GM12878 (cell line): ENCODE measurements at regions not wholly inside any gene's neighbourhood (a gene's known extent, or its start where the extent isn't known, plus 50 kb on each side); places are given as distances from the start of the nearest gene placed in this dataset.

ENCODE experiments used
- ATAC-seq: fragments of 200-7000 bp; cut with Tn5 transposase; 3 replicates; pipeline ENCODE4 v1.9.1; 2020; ENCODE audit warnings: mild to moderate bottlenecking, moderate library complexity
- BruUV-seq: library from RNA; stranded (reverse); fragments of 400-500 nt; replicated peaks from 2 replicates; lab custom pipeline; 2021; lab: Mats Ljungman, UMichigan
- CTCF ChIA-PET: fragments of 300-600 bp; sonication (Branson Sonifier 250); formaldehyde crosslinking; extraction: SDS; loops from one replicate; lab custom pipeline; 2021; ENCODE audit warnings: inconsistent platforms; lab: Yijun Ruan, JAX
- POLR2A ChIA-PET: fragments of 350-600 bp; formaldehyde crosslinking; extraction: SDS; loops from one replicate; lab custom pipeline; 2021; ENCODE audit warnings: inconsistent platforms; lab: Charles Lee
- RAD21 ChIA-PET: fragments of 300-600 bp; sonication (Branson Sonifier 250); formaldehyde crosslinking; loops from one replicate; lab custom pipeline; 2023; ENCODE audit warnings: antibody characterized with exemption; ENCODE audit not compliant: unreplicated experiment; lab: Charles Lee
- SMC1A ChIA-PET: fragments of 300-600 bp; sonication (Branson Sonifier 250); formaldehyde crosslinking; loops from one replicate; lab custom pipeline; 2023; ENCODE audit not compliant: unreplicated experiment, uncharacterized antibody; lab: Charles Lee
- DNase-seq: peaks from one replicate; pipeline ENCODE4 v3.0.0-alpha.2; 2011; ENCODE audit warnings: low read depth, low spot score
- FAIRE-seq: peaks from 3 replicates; lab custom pipeline; 2011; peaks lifted over from hg19 to GRCh38; lab: Jason Lieb, UNC
- H2AFZ ChIP-seq: 2 replicates; pipeline ENCODE4 v1.6.0; 2011; ENCODE audit warnings: low read depth, low read length, control low read depth; ENCODE audit not compliant: control insufficient read depth
- H3K27ac ChIP-seq: 2 replicates; pipeline ENCODE4 v1.5.1; 2011; ENCODE audit warnings: control low read depth; ENCODE audit not compliant: control insufficient read depth, insufficient read depth
- H3K27me3 ChIP-seq, 2 experiments: replicated peaks in 1 of 2; 2 replicates each; pipeline versions ENCODE4 v1.6.0 to v1.6.1; 2011; ENCODE audit warnings: low read length in 1 of 2; ENCODE audit not compliant: control insufficient read depth in 2 of 2, insufficient read depth in 2 of 2
- H3K36me3 ChIP-seq, 2 experiments: 2 replicates each; pipeline ENCODE4 v1.5.1; 2011; ENCODE audit warnings: low read length in 1 of 2; ENCODE audit not compliant: control insufficient read depth in 2 of 2, insufficient read depth in 2 of 2
- H3K4me1 ChIP-seq: 2 replicates; pipeline ENCODE4 v1.6.1; 2011; ENCODE audit warnings: mild to moderate bottlenecking, low read length, moderate library complexity, mixed read lengths; ENCODE audit not compliant: control insufficient read depth, insufficient read depth
- H3K4me2 ChIP-seq: 2 replicates; pipeline ENCODE4 v1.6.0; 2011; ENCODE audit warnings: control low read depth; ENCODE audit not compliant: control insufficient read depth, insufficient read depth
- H3K4me3 ChIP-seq: fragments of 200-600 bp; sonication (generic); 2 replicates; pipeline ENCODE4 v1.5.1; 2016
- H3K79me2 ChIP-seq: 2 replicates; pipeline ENCODE4 v1.6.0; 2011; ENCODE audit warnings: low read length; ENCODE audit not compliant: control insufficient read depth, insufficient read depth
- H3K9ac ChIP-seq: 2 replicates; pipeline ENCODE4 v1.8.0; 2011; ENCODE audit warnings: low read length, control low read depth, mixed read lengths; ENCODE audit not compliant: control insufficient read depth, insufficient read depth
- H3K9me3 ChIP-seq: replicated peaks from 3 replicates; pipeline ENCODE4 v1.5.1; 2011; ENCODE audit warnings: mild to moderate bottlenecking, low read length; ENCODE audit not compliant: control insufficient read depth, insufficient read depth
- H4K20me1 ChIP-seq: 2 replicates; pipeline ENCODE4 v1.6.0; 2011; ENCODE audit not compliant: control insufficient read depth, insufficient read depth
- BCL11A ChIP-seq: IDR thresholded peaks from 2 replicates; pipeline ENCODE4 v1.6.1; 2011; ENCODE audit warnings: low read depth, low read length
- DPF2 ChIP-seq: fragments of 450-650 bp; IDR thresholded peaks from 2 replicates; pipeline ENCODE4 v1.6.1; 2017; ENCODE audit warnings: mild to moderate bottlenecking
- E2F4 ChIP-seq: IDR thresholded peaks from 2 replicates; pipeline ENCODE4 v1.6.1; 2012; ENCODE audit warnings: low read depth, low read length, improper control_type of control experiment
- E4F1 ChIP-seq: fragments of 450-650 bp; IDR thresholded peaks from 2 replicates; pipeline ENCODE4 v1.6.1; 2018; ENCODE audit warnings: borderline replicate concordance, mild to moderate bottlenecking; ENCODE audit not compliant: partially characterized antibody
- ELK1 ChIP-seq: IDR thresholded peaks from 2 replicates; pipeline ENCODE4 v1.6.1; 2012; ENCODE audit warnings: low read depth, low read length, improper control_type of control experiment
- EZH2 ChIP-seq: IDR thresholded peaks from 2 replicates; pipeline ENCODE4 v1.6.1; 2012; ENCODE audit warnings: low read depth, mild to moderate bottlenecking, control low read depth, inconsistent platforms, low read length, borderline replicate concordance; ENCODE audit not compliant: control insufficient read depth
- KDM1A ChIP-seq: fragments of 200-600 bp; sonication (generic); IDR thresholded peaks from 2 replicates; pipeline ENCODE4 v1.6.1; 2016; ENCODE audit warnings: borderline replicate concordance
- PKNOX1 ChIP-seq: fragments of 450-650 bp; IDR thresholded peaks from 2 replicates; pipeline ENCODE4 v1.6.1; 2016; ENCODE audit warnings: mild to moderate bottlenecking
- POLR2AphosphoS5 ChIP-seq: IDR thresholded peaks from 2 replicates; pipeline ENCODE4 v1.6.1; 2011; ENCODE audit warnings: mild to moderate bottlenecking, low read length, inconsistent platforms
- TAF1 ChIP-seq: IDR thresholded peaks from 2 replicates; pipeline ENCODE4 v1.6.1; 2011; ENCODE audit warnings: mild to moderate bottlenecking, low read depth, low read length, borderline replicate concordance
- TARDBP ChIP-seq: IDR thresholded peaks from 2 replicates; pipeline ENCODE4 v1.6.1; 2016; ENCODE audit warnings: borderline replicate concordance
- USF1 ChIP-seq: IDR thresholded peaks from 2 replicates; pipeline ENCODE4 v1.6.1; 2011; ENCODE audit warnings: borderline replicate concordance, low read depth, mild to moderate bottlenecking, moderate library complexity, mixed read lengths, low read length; ENCODE audit not compliant: insufficient read depth; ENCODE audit errors: extremely low read length
- ZBTB4 ChIP-seq: fragments of 450-650 bp; formaldehyde crosslinking; IDR thresholded peaks from 2 replicates; pipeline ENCODE4 v1.4.0; 2022; ENCODE audit warnings: mild to moderate bottlenecking, moderate library complexity
- ZNF207 ChIP-seq: fragments of 450-650 bp; IDR thresholded peaks from 2 replicates; pipeline ENCODE4 v1.6.1; 2014; ENCODE audit warnings: antibody characterized with exemption, mild to moderate bottlenecking, borderline replicate concordance
- ZNF24 ChIP-seq: fragments of 450-650 bp; IDR thresholded peaks from 2 replicates; pipeline ENCODE4 v1.6.1; 2017; ENCODE audit warnings: antibody characterized with exemption, mild to moderate bottlenecking
- ZNF622 ChIP-seq: fragments of 450-650 bp; IDR thresholded peaks from 2 replicates; pipeline ENCODE4 v1.6.1; 2017; ENCODE audit warnings: mild to moderate bottlenecking, inconsistent platforms
- in situ Hi-C: fragments of 300-500 bp; cut with MboI; formaldehyde crosslinking; loops from 9 replicates; pipeline ENCODE4 v1.14.3; 2018; ENCODE audit warnings: mixed read lengths
- intact Hi-C: fragments of 100-400 bp; cut with micrococcal nuclease; formaldehyde crosslinking; loops from one replicate; pipeline ENCODE4 v1.14.2; 2022; ENCODE audit not compliant: unreplicated experiment

- Histone ChIP-seq H3K36me3 (no peaks in the 10 kb centered on the region), H3K9ac (no peak overlapping the region), H3K4me1 (no peaks in the 10 kb centered on the region), H3K4me2 (no peak overlapping the region)
- ATAC-seq, result no peak
- CTCF ChIA-PET, result interaction anchor here (0.7 kb wide), 1 partner anchor 15 kb away, joined by 3 read pairs; no protein-coding TSS in a partner anchor
- TF ChIP-seq ELK1, result no peak
- no peak for TF ChIP-seq ZBTB4 (CRISPR knock-in tag)
- TF ChIP-seq ZNF622, result no peak
- no peak for TF ChIP-seq ZNF207
- TF ChIP-seq EZH2, result no peak
- TF ChIP-seq E4F1, result no peak
- no peak for TF ChIP-seq USF1
- no peak for TF ChIP-seq E2F4
- no peak for TF ChIP-seq DPF2
- no peak for TF ChIP-seq KDM1A
- no peak for TF ChIP-seq TARDBP
- TF ChIP-seq PKNOX1, result no peak
- TF ChIP-seq ZNF24, result no peak
- TF ChIP-seq BCL11A, result no peak
- TF ChIP-seq POLR2AphosphoS5, result no peak
- no peak for TF ChIP-seq TAF1
- TF ChIP-seq, all 136 proteins: peak for 0
- in situ Hi-C loops (no loop called here), intact Hi-C loops (no loop called here)
- no peak for FAIRE-seq
- H3K27me3 ChIP-seq, result no peaks in the 10 kb centered on the region
- H3K9me3 ChIP-seq, result no peaks in the 10 kb centered on the region
- no peak overlapping the region for H3K27ac ChIP-seq
- SMC1A ChIA-PET, result no interaction called here
- no peaks in the 10 kb centered on the region for H4K20me1 ChIP-seq
- H3K4me3 ChIP-seq, result no peak overlapping the region
- no peak overlapping the region for H2AFZ ChIP-seq
- RAD21 ChIA-PET, result no interaction called here
- POLR2A ChIA-PET, result no interaction called here
- no TSS peak for BruUV-seq
- no peaks in the 10 kb centered on the region for H3K79me2 ChIP-seq
- no peak for DNase-seq
Observed at GRCh38 chr4:65805936-65806335, 135.6 kb upstream of the EPHA5 start.
